RPMI7951 (cell line): ENCODE measurements at regions not wholly inside any gene's neighbourhood (a gene's known extent, or its start where the extent isn't known, plus 50 kb on each side); places are given as distances from the start of the nearest gene placed in this dataset.
A peak's percentile ranks its signal among the peaks of the same experiment; 100 is the strongest.

Experiments used
- DNase-seq: peaks from one replicate; pipeline ENCODE4 v3.0.0-alpha.2; 2012; ENCODE audit warnings: low read depth

DNA sequence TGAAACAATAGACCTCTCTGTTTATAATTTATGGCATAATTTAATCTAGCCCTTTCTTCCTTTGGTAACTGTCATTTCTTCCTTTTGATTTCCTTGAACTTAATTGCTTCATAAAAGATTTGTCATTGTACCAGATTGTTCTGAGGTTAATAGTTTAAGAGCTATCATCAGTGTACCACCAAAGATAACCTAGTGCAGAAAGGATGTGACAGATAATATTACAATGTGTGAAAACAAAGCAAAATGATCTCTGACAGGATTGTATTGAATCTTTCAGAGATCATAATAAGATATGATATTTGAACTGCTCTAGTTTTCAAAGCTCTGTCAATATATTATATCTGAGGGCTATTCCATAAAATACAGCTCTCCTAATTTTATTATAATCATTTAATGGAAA lies 132.1 kb upstream of the PTCHD4 start:
- no peak for DNase-seq

GRCh38 chr6:48240287-48240686 lies 129.3 kb upstream of the PTCHD4 start:
- DNase-seq: no peak

DNA sequence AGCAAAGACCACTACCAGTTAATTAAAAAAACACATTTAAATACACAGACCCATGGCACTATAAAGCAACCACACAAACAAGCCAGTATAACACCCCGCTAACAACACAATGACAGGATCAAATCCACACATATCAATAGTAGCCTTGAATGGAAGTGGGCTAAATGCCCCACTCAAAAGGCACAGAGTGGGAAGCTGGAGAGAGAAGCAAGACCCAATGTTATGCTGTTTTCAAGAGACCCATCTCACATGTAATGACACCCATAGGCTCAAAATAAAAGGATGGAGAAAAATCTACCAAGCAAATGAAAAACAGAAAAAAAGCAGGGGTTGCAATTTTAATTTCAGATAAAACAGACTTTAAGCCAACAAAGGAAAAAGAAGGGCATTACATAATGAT lies 125.4 kb upstream of the PTCHD4 start:
- no peak for DNase-seq

- DNase-seq: no peak
Measured at GRCh38 chr6:48233063-48233462, 122.1 kb upstream of the PTCHD4 start.

DNA sequence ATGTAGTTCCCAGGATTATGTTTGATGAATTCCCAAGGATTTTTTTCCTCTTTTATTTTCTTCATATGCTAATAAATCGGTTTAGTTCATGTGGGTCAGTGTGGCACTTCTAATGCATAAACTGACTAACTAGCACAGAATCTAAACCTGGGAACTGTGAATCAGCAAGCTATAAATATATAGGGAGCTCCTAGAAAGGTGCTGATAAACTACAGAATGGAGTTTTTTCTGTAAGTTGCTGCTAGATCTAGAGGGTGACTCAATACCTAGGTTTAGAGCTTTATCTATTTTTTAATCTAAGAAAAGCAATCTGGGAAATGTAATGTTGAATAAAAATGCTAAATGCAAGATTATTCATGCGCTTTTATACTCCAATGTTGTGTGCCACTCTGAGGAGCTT lies 118.8 kb upstream of the PTCHD4 start:
- DNase-seq: no peak

DNA sequence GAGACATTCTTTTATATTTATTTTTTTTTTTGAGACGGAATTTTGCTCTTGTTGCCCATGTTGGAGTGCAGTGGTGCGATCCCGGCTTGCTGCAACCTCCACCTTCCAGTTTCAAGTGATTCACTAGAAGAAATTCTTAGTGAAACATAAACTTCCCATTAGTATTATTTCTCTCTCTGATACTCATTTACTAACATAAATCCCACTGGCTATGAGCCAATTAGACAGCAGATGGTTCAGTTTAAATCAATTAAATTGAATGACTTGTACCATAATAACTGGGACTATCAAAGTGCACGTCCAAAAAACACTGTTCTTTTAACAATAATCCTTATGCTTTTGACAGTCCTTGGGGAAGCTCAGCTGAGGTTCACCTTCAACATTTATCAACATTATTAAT lies 111.2 kb upstream of the PTCHD4 start:
- DNase-seq: no peak

DNA sequence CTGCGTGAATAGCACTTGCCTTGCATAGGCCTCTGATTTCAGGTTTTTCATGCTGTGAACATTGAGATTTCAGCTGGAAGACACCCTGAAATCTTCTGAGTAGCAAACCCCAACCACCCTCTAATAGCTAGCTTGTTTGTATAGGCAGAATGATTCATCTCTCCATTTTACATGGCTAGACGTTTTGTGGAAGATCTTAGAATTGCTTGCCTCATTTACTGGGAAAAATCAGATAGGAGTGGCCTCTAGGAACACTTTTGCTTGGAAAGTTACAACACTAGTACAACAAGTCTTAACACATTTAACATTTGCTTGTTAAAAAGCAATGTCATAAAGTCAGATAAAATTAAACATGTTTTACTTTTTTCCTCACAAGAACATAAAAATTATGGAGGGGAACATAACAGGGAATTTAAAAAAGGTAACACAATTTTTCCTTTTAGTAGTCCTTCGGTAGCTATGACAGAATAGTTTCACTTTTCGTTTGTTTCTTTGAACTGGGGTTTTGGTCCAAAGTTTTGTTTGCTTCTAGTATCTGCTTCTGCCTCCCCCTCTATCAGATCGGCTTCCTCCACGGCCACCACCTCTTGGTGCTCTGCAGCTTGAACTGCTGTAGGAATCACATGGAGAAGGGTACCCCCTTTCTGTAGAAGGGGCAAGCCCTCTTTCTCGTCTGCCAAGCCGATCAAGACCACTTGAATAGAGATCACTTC lies 102.2 kb upstream of the PTCHD4 start:
- peak; percentile 30 for DNase-seq

DNA sequence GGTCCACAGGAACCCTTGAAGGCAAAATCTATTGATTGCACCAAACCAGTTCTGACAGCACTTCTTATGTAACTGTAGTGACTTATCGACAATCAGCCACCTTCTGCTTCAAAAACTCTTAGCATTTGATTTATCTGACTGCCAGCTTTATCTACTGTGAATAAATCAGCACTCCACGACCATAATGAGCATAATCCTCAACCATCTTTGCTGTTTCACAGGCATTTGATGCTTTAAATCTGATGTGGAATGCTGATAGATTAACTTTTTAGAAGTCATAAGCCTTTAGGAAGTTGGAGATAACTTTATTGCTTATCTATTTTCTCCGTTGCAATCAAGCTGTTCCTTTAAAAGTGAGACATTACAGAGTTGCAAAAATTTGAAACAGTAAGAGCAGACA lies 101.5 kb upstream of the PTCHD4 start:
- no peak for DNase-seq

DNA sequence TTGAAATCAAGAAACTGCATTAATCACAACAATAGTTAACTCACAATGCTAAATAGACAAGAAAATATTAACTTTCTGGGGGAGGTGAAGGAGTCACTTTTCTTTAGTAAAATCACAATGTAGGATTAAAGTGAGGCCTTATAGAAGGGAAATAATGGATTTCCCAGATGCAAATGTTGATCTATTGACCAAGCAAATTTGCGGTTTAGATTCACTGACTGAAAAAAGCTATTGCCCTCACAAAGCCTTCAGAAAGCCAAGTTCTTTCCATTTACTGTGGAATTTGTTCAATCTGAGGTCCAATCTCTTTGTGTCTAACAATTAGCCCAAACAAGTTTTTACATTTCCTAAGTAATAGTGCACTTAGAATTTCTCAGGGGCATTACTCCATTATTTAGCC lies 95.1 kb upstream of the PTCHD4 start:
- DNase-seq: no peak

DNA sequence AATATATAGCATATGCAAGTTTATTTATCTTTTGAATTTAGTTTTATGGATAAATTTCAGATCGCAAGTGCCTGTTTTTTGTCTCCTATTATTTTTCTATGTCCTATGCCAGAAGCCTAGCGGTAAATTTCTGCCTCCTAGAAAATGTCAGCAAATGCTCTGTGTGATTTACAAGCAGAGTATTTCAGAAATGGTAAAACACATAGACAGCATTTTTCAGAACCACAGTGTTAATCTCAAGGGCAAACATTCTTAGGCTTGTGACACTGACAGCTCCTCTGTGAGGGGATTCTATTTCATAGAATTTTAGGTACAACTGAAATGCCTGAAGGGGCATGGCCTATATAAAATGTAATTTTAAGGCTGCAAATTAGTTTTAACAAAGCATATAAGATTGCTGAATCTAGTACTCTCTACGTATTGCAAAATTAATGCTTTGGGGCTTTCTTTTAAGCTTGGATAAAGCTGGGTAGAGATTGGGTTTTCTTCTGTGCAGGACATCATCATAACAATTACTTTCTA lies 89.9 kb upstream of the PTCHD4 start:
- no peak for DNase-seq

GRCh38 chr6:48199499-48199898 lies 88.5 kb upstream of the PTCHD4 start:
- DNase-seq: no peak

DNA sequence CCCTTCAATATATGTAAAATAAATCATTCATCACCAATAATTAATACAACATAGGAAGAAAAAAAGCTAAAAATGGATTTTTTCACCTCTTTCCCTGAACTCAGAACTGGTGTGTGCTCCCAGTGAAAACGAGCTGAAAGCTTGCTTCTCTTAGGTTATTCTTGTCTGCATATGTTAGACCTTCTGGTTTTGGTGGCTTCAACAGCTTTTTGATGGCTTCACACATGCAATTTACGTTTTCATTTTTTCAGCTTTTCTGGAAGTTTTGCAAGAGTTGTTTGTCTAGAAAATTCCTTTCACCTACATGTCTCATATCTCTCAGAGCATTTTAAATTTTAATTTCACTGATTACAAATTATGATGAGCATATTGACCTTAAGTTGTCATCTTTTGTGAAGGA lies 86.9 kb upstream of the PTCHD4 start:
- DNase-seq: no peak

GRCh38 chr6:48194596-48195295 lies 83.7 kb upstream of the PTCHD4 start:
- DNase-seq: no peak

- DNase-seq: no peak
Measured at GRCh38 chr6:48188158-48188557, 77.2 kb upstream of the PTCHD4 start.

DNA sequence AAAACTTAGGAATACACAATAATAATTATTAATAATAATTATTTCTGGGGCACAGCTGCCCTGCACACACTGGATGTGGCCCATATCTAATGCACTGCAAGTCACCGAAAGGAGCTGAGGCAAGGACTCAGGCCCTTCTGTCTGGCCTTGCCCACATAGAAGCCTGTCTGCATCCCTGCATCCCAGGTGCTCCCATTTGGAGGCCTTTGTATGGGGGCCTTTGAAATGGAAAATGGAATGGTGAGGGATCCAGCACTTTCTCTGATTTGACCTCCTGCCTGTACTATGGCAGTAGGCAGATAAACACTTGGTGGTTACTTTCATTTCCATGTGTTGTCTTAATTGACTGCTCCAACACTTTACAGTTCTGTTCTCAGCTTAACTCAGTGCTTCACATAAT lies 75.7 kb upstream of the PTCHD4 start:
- no peak for DNase-seq

DNA sequence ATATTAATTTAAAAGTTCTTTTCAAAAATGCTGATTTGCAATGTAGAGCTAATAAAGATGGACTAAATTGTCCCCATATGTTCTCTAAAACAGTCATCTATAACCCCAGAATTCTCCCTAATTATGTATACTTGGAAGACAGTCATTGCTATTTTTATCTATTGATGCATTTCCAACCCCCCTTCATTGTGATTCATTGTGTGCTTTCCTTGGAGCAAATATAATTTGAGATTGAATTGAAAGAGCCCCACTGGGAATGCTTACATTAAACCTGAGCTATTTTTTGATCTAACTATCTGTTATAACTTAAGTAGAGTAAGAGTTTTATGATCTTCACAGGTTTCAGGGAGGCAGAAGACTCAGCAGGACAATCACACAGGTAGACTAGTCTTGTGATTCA lies 73.7 kb upstream of the PTCHD4 start:
- peak; percentile 4 for DNase-seq

GRCh38 chr6:48183811-48184605 lies 73.0 kb upstream of the PTCHD4 start:
- no peak for DNase-seq

DNA sequence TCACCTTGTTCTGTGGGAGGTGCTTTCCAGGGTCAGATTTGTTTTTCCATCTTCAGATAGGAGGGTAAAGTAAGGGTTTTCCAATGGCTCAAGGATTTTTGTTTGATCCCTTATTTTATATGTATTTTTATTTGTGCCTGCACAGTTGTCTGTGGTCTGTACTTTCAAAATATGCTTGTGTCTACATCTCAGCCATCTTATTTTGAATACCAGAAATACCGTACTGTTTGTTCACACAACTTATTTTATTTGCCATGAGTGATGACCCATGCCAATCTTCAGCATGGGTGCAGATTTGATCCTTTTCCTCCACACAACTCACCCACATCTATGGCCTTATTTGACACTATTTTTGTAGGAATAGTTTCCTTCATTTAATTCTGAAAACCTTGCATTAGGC lies 72.2 kb upstream of the PTCHD4 start:
- peak; percentile 50 for DNase-seq

GRCh38 chr6:48178700-48179099 lies 67.7 kb upstream of the PTCHD4 start:
- DNase-seq: no peak

- DNase-seq: peak; percentile 9
Measured at GRCh38 chr6:48177786-48178185, 66.8 kb upstream of the PTCHD4 start.

DNA sequence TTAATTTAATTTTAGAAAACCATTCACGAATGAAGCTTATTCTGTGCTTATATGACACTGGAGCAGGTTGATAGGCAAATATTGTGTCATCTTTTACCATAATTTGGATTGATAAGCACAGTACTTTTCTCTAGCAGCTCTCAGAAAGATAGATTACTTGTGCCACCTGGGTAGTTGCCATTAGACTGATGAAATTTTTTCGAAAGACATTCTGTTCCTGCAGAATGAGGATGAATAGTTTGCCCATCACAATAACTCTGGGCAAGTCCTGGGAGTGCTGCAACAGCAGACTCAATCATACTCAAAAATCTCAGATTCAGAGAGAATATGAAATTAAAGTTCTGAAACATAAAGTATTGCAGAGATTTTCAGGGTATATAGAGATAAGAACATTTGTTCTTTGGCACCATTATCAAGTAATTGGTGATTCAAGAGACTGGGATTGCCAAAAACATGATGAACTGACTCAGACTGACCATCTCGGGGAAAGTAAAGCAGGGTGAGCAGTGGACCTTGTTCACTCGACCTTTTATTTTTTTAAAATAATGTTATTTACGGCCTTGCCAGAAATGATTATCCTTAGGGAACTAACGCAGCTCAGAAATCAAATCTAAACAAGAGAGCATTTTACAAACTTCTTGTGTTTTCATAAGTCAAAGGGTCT lies 65.8 kb upstream of the PTCHD4 start:
- no peak for DNase-seq

DNA sequence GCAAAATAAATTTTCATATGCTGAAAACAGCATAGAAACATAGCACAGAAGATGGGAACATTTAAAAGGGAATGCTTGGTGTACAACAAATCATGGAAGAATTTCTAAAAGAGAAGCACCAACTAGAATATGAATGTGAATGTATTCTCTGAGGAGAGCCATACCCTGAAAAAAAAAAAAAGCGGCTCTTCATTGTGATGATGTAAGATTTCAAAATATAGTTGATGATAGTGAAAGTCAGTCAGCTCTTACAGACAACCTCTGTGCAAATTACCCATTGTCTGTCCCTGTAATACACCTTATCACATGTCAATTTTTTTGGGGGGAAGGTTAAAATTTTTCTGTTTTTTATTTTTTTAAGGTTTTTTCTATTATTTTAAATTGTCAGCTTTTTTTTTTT lies 58.6 kb upstream of the PTCHD4 start:
- no peak for DNase-seq
